LNCAP (cell line): ENCODE measurements at regions not wholly inside any gene's neighbourhood (a gene's known extent, or its start where the extent isn't known, plus 50 kb on each side); places are given as distances from the start of the nearest gene placed in this dataset.

Experiments
- TF ChIP-seq, protein P1 (sequence below): fragments of 450-650 bp; IDR thresholded peaks from 2 replicates; pipeline ENCODE4 v1.5.1; 2017; ENCODE audit warnings: mild to moderate bottlenecking

GRCh38 chr1:218624052-218624451, 278.9 kb downstream of the TGFB2 start:
- TF ChIP-seq, protein P1, sequence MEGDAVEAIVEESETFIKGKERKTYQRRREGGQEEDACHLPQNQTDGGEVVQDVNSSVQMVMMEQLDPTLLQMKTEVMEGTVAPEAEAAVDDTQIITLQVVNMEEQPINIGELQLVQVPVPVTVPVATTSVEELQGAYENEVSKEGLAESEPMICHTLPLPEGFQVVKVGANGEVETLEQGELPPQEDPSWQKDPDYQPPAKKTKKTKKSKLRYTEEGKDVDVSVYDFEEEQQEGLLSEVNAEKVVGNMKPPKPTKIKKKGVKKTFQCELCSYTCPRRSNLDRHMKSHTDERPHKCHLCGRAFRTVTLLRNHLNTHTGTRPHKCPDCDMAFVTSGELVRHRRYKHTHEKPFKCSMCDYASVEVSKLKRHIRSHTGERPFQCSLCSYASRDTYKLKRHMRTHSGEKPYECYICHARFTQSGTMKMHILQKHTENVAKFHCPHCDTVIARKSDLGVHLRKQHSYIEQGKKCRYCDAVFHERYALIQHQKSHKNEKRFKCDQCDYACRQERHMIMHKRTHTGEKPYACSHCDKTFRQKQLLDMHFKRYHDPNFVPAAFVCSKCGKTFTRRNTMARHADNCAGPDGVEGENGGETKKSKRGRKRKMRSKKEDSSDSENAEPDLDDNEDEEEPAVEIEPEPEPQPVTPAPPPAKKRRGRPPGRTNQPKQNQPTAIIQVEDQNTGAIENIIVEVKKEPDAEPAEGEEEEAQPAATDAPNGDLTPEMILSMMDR = no peak

DNA sequence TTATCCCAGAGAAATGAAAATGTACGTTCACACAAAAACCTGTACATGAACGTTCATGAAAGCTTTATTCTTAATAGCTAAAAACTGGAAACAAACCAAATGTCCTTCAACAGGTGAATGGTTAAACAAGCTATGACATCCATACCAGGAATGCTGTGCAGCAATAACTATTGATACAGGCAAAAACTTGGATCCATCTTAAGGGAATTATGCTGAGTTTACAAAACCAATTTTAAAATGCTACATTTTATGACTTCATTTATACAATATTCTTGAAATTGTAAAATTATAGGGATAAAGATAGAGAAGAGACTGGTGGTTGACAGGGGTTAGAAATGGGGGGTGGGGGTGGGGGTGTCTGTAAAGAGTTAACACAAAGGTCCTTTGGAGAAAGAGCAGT, 280.3 kb downstream of the TGFB2 start:
- TF ChIP-seq, protein P1 = no peak

DNA sequence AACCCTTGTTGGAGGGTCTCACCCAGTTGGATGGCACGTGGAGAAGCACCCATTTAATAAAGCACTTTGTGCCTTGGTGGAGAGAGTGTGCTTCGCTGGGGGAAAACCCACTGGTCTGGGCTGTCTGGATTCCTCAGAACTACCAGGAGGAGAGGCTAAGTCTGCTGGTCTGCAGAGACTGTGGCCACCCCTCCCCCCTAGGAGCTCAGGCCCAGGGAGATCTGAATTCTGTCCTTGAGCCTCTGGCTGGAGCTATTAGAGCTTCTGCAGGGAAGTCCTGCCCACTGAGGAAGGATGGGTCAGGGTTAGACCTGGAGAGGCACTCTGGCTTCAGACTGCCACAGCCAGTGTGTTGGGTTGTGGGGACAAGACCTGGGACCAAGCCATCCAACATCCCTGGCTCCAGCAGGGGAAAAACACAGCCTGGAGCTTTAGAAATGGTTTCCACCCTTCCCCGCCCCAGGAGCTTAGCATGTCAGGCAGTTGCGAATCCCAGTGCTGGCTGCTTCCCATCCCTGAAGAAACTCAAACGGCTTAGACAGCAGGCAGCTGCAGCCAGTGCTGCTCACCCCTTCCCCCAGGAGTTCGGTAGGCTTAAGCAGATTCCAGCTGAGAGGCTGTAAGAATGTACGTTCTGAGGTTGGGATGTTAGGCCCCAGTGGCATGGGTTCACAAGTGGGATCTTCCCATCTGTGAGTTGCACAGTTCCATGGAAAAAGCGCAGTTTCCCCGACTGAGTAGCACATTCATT, 288.3 kb downstream of the TGFB2 start:
- TF ChIP-seq, protein P1 = no peak

DNA sequence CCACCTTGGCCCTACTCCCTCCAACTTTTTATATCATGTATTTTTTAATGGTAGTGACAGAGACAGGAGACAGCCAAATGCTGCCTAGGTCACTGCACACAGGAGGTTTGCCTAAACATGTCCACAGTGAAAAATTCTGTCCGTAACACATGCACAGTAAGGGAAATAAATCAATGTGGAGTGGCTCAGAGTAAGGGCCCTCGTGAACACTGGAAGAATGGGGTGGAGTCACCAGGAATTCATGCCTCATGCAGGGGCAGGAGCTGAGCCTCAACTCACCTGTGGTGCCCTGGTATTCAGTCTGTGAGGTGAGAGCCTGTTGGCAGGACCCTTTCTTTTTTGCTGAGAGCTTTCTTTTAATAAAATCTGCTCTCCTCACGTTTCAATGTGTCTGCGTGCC, 289.1 kb downstream of the TGFB2 start:
- TF ChIP-seq, protein P1 = no peak

DNA sequence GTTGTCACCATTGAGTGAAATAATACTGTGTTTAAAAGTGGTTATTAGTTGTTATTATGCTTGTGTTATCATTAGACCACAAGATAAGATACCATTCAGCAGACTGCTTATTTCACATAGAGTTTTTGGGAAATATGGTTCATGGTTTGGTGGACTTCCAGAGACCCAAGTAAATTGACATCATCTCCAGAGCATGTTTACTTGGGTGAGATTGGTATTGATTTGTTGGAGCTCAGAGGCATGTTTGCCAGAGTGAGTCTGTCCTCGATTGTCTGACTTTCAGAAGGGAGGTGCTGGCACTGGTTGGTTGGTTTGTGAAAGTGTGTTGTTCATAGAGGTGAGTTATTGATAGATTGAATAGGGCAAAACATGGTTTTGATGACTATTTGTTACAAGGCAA, 291.4 kb downstream of the TGFB2 start:
- TF ChIP-seq, protein P1 = no peak

DNA sequence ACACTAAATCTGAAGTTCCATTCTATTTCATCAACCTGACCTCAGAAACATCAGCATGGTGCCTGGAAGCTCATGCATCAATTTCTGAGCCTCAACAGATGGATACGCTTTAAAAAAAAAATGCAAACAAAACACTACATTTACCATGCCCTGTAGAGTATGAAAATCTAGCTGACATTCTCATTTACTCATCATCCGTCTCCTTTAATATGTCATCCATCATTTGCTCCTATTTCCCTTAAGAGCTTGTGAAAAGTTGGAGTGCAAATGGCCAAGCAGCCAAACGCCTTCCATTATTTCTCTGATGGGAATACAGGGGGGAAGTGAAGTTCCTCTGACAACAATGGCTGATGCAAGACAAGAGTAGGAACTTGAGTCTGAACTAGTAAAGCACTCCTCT, 295.0 kb downstream of the TGFB2 start:
- TF ChIP-seq, protein P1 = no peak

DNA sequence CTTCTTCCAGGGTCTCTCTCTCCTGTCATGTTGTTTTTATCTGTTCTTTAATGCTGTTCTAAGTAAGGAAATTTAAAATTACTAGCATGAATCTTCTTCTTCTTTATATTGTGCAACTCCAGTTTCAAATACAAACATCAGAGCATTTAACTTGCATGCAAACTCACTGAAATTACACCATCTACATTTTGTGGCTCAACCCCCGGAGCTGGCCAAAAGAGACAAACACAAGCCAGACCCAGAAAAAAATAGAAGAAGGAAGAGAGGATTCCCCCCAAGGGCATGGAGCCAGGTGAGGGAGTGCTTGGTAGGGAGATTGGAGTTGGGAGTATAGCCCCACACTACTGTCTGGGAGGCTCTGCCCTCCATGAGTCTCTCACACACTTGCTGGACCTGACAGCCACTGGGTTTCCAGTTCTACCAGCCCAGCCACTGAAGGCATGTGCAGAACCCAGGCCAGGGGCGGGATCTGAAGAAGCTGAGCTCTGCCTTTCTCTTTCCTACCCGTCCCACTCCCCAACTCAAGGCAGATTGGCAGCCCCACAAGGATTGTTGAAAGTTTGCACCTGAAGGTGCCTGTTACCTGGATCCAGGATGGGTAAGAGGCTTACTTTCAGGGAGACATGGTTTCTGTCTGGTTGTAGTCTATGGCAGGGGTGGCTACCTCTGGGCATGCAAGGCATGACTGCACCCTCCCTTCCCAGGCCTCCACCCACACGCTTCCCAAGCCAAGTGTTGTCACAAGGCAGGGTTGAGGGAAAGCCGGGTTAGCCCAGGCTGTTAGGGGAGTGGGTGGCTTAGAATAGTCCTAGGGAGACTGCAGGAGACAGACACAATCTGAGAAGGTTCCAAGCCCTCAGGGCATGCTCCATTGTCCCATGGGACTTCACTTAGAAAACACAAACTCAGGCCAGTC, 297.2 kb downstream of the TGFB2 start:
- TF ChIP-seq, protein P1 = no peak
